Gastroesophageal sphincter (tissue), 4 donors: ENCODE measurements at regions not wholly inside any gene's neighbourhood (a gene's known extent, or its start where the extent isn't known, plus 50 kb on each side); places are given as distances from the start of the nearest gene placed in this dataset.

ENCODE experiments used
- ATAC-seq: fragments of 150-250 bp; one replicate; pipeline ENCODE4 v1.9.1; 2016; ENCODE audit warnings: mild to moderate bottlenecking, moderate library complexity
- H3K27ac ChIP-seq, 4 donors: fragments of 200-600 bp; sonication (generic) in 3 of 4; 1 replicate in 3 of 4; 2 replicates in 1 of 4; pipeline ENCODE4 v1.5.1; 2016 to 2019
- H3K27me3 ChIP-seq: fragments of 200-600 bp; sonication (generic); one replicate; pipeline ENCODE4 v1.5.1; 2019
- H3K36me3 ChIP-seq, 2 donors: fragments of 200-600 bp; sonication (generic); one replicate each; pipeline ENCODE4 v1.5.1; 2019; ENCODE audit warnings: control low read depth in 1 of 2
- H3K4me1 ChIP-seq, 3 donors: fragments of 200-600 bp; sonication (generic); 1 replicate in 2 of 3; 2 replicates in 1 of 3; pipeline ENCODE4 v1.5.1; 2016 to 2019; ENCODE audit warnings: control low read depth in 2 of 3
- H3K4me3 ChIP-seq, 2 donors: fragments of 200-600 bp; sonication (generic); one replicate each; pipeline ENCODE4 v1.5.1; 2019; ENCODE audit warnings: mild to moderate bottlenecking in 1 of 2, moderate library complexity in 1 of 2
- H3K9me3 ChIP-seq, 3 donors: fragments of 200-600 bp; sonication (generic); one replicate each; pipeline ENCODE4 v1.5.1; 2017 to 2019; ENCODE audit warnings: control low read depth in 2 of 3
- EP300 ChIP-seq: sonication (generic); formaldehyde crosslinking; IDR thresholded peaks from one replicate; pipeline ENCODE4 v1.6.1; 2017; ENCODE audit warnings: antibody characterized with exemption, mild to moderate bottlenecking
- POLR2A ChIP-seq, 2 donors: fragments of 450-650 bp; IDR thresholded peaks; one replicate each; pipeline ENCODE4 v1.6.1; 2017; ENCODE audit warnings: antibody characterized with exemption in 2 of 2, mild to moderate bottlenecking in 2 of 2, moderate library complexity in 1 of 2
- POLR2AphosphoS5 ChIP-seq: sonication (generic); formaldehyde crosslinking; IDR thresholded peaks from one replicate; pipeline ENCODE4 v1.6.1; 2017; ENCODE audit warnings: antibody characterized with exemption
- WGBS, 2 donors: methylation state at CpG; one replicate each; pipeline ENCODE4 v1.1.5; 2018; ENCODE audit warnings: low coverage in 1 of 2; 5-methylcytosine and 5-hydroxymethylcytosine counted together
- TF ChIP-seq, protein P1 (sequence below), 4 experiments: fragments of 200-600 bp in 2 of 4; fragments of 450-650 bp in 2 of 4; sonication (generic) in 1 of 4; IDR thresholded peaks; one replicate each; pipeline ENCODE4 v1.5.1; 2017 to 2019; ENCODE audit warnings: antibody characterized with exemption in 4 of 4, mild to moderate bottlenecking in 2 of 4, moderate library complexity in 2 of 4

DNA sequence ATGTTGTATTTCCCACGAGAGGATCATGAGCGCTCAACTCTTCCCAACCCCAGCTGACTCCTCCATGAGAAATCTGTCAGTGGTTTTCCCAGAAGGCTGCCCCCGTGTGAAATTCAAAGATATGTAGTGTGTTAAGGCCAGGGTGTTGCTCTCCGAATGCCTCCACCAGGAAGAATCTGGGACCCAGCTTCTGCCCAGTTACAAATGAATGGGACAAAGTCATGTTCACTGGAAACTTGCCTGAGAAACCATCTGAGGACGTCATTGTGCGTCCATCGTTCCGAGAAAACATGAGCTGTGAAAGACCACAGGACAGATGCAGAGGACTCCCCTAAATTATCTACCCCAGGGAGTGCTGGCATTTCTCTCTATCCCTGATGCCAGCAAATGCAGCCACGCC is 86.0 kb downstream of the AIPL1 start:
- WGBS, 2 donors = 61 to 89% methylated on average over 5 to 9 of the region's 9 CpGs
- H3K4me3 ChIP-seq = no peak overlapping the region
- no peaks in the 10 kb centered on the region for H3K4me1 ChIP-seq
- peaks cover 52% of the 10 kb centered on the region for H3K27me3 ChIP-seq
- H3K36me3 ChIP-seq = no peaks in the 10 kb centered on the region
- no peak for ATAC-seq
- TF ChIP-seq POLR2AphosphoS5 = no peak
- no peak overlapping the region for H3K27ac ChIP-seq
- H3K9me3 ChIP-seq = peaks cover 0 to 9% (median 0%) of the 10 kb centered on the region in 3 donors

DNA sequence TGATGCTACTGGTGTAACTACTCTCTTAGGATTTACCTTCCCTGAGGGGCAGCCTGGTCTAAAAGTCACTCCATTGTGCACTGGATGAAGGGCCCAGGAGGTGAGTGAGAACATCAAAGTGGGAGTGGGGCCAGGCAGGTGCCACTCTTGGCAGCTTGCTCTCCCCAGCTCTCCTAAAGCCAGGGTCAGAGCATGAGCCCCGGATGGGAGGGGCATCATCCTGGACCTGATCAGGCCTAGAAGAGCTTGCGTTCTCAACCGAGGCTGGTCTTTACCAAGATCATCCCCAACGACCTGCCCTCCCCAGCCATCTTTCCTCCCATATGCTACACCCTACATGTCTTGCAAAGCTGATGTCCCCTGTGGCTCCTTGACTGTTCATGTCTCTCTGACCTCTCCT is 87.1 kb downstream of the AIPL1 start:
- H3K9me3 ChIP-seq = no peaks in the 10 kb centered on the region
- no peaks in the 10 kb centered on the region for H3K36me3 ChIP-seq
- no peak overlapping the region for H3K4me3 ChIP-seq
- ATAC-seq = no peak
- 78 to 83% methylated on average over 1 to 3 of the region's 4 CpGs for WGBS, 2 donors
- peaks cover 53% of the 10 kb centered on the region for H3K27me3 ChIP-seq
- TF ChIP-seq POLR2A (IDR thresholded peaks at IDR 0.05) = no peak
- no peak for TF ChIP-seq POLR2AphosphoS5
- TF ChIP-seq EP300 = no peak
- H3K27ac ChIP-seq = no peak overlapping the region
- H3K4me1 ChIP-seq = no peaks in the 10 kb centered on the region

DNA sequence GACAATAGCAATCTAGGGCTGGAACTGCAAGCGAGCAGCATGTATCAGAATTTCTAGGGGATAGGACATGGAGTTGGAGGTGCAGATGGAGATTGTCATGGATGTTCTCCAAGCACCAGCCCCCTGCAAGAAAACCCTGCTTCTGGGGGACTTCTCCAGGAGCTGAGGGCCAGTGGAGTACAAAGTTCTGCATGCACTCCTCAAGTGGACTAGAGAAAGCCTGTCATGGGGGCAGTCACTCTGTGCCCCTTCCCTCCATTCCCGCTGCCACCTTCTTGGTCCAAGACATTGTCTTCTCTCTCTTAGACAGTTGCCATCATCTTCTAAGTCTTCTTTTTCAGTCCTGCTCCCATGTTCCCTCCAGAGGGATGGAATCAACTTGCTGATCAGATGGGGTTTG is 87.9 kb downstream of the AIPL1 start:
- no peaks in the 10 kb centered on the region for H3K36me3 ChIP-seq
- TF ChIP-seq POLR2AphosphoS5 = no peak
- TF ChIP-seq, protein P1, sequence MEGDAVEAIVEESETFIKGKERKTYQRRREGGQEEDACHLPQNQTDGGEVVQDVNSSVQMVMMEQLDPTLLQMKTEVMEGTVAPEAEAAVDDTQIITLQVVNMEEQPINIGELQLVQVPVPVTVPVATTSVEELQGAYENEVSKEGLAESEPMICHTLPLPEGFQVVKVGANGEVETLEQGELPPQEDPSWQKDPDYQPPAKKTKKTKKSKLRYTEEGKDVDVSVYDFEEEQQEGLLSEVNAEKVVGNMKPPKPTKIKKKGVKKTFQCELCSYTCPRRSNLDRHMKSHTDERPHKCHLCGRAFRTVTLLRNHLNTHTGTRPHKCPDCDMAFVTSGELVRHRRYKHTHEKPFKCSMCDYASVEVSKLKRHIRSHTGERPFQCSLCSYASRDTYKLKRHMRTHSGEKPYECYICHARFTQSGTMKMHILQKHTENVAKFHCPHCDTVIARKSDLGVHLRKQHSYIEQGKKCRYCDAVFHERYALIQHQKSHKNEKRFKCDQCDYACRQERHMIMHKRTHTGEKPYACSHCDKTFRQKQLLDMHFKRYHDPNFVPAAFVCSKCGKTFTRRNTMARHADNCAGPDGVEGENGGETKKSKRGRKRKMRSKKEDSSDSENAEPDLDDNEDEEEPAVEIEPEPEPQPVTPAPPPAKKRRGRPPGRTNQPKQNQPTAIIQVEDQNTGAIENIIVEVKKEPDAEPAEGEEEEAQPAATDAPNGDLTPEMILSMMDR (IDR thresholded peaks at IDR 0.05) = no peak
- no peak for TF ChIP-seq POLR2A (IDR thresholded peaks at IDR 0.05)
- TF ChIP-seq EP300 = no peak
- H3K4me1 ChIP-seq = no peaks in the 10 kb centered on the region
- no peaks in the 10 kb centered on the region for H3K9me3 ChIP-seq
- no peak overlapping the region for H3K27ac ChIP-seq
- H3K27me3 ChIP-seq = peaks cover 59% of the 10 kb centered on the region
- WGBS, 2 donors = 86 to 100% methylated on average over 1 to 2 of the region's 2 CpGs
- H3K4me3 ChIP-seq = no peak overlapping the region
- ATAC-seq = no peak

DNA sequence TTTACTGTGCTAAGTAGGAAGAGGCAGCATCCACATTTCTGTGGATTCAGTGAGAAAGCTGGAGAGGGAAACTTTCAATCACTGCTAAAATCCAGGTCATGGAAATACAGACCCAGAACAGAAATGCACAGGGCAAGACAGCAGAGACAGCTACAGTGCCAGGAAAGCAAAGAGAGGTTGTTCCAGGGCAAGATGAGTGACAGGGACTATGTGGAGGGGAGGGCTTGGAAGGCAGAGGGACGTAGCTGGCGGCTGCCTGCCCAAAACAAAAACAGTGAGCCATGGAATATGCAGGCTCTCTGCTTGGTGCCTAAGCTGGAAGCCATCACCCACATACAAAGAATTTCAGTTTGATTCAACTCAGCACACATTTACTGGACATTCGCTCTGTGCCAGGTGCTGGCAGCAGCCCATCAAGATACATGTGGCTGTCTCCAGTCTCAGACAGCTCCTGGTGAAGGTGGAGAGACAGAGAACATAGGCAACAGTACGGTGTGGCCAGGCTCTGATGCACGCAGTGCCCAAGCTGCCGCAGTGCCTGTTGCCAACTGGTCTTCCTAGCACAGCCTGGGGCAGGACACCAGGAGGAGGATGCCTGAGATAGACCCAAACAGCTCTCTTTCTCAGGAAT is 88.7 kb downstream of the AIPL1 start:
- Histone ChIP-seq H3K36me3 (no peaks in the 10 kb centered on the region), H3K27me3 (peaks cover 62% of the 10 kb centered on the region), H3K9me3 (no peaks in the 10 kb centered on the region), H3K27ac (no peak overlapping the region), H3K4me3 (no peak overlapping the region), H3K4me1 (no peaks in the 10 kb centered on the region)
- no peak for ATAC-seq
- 35% methylated on average over 3 of the region's 6 CpGs; no CpG with 5 or more reads in 1 of the 2 donors for WGBS, 2 donors
- TF ChIP-seq POLR2A (IDR thresholded peaks at IDR 0.05) = no peak
- TF ChIP-seq, protein P1 (IDR thresholded peaks at IDR 0.05) = no peak
- TF ChIP-seq EP300 = no peak
- no peak for TF ChIP-seq POLR2AphosphoS5

DNA sequence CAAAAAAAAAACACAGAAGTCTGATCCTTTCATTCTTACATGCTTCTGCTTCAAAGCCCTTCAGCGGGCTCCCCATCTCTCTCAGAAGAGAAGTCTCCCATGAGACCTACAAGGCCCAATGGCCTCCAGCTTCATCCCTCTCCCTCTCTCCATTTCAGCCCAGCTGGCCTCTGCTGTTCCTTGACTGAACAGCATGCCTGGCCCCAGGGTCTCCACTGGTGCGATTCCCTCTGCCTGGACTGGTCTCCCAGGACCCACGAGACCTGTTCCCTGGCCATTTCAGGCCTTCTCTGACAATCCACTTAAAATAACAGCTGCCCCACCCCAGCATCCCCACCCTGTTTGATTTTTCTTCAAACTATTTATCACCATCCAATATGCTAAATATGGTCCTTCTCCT is 91.2 kb downstream of the AIPL1 start:
- ATAC-seq = no peak
- TF ChIP-seq, protein P1 (IDR thresholded peaks at IDR 0.05) = no peak
- no peak overlapping the region for H3K4me3 ChIP-seq
- no peak overlapping the region for H3K27ac ChIP-seq
- no peaks in the 10 kb centered on the region for H3K4me1 ChIP-seq
- no peaks in the 10 kb centered on the region for H3K36me3 ChIP-seq
- WGBS, 2 donors = 69 to 78% methylated on average over 2 to 3 of the region's 3 CpGs
- H3K9me3 ChIP-seq = no peaks in the 10 kb centered on the region
- peaks cover 53% of the 10 kb centered on the region for H3K27me3 ChIP-seq

DNA sequence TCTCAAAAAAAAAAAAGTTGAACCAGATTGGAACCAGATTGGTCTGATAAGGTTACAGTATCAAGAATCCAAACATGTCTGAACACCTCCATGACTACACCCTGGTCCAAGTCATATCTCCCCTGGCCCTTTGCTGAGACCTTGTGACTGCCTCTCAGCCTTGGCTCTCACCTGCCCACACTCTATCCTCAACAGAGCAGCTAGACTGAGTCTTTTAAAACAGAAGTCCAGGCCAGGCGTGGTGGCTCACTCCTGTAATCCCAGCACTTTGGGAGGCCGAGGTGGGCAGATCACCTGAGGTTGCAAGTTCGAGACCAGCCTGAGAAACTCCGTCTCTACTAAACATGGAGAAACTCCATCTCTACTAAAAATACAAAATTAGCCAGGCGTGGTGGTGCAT is 91.7 kb downstream of the AIPL1 start:
- WGBS, 2 donors = no CpG with 5 or more reads among the region's 5 CpGs
- no peak overlapping the region for H3K27ac ChIP-seq
- no peaks in the 10 kb centered on the region for H3K9me3 ChIP-seq
- no peak overlapping the region for H3K4me3 ChIP-seq
- ATAC-seq = no peak
- no peaks in the 10 kb centered on the region for H3K36me3 ChIP-seq
- TF ChIP-seq POLR2A (IDR thresholded peaks at IDR 0.05) (no peak), EP300 (no peak), POLR2AphosphoS5 (no peak)
- TF ChIP-seq, protein P1 (IDR thresholded peaks at IDR 0.05) = no peak
- H3K27me3 ChIP-seq = peaks cover 50% of the 10 kb centered on the region
- H3K4me1 ChIP-seq = no peaks in the 10 kb centered on the region
